Breast epithelium (tissue), 3 donors: ENCODE measurements at regions not wholly inside any gene's neighbourhood (a gene's known extent, or its start where the extent isn't known, plus 50 kb on each side); places are given as distances from the start of the nearest gene placed in this dataset.

Source experiments
- POLR2A ChIP-seq: fragments of 450-650 bp; IDR thresholded peaks from one replicate; pipeline ENCODE4 v1.6.1; 2016; ENCODE audit warnings: antibody characterized with exemption, mild to moderate bottlenecking, moderate library complexity
- POLR2AphosphoS5 ChIP-seq, 3 donors: sonication (generic); formaldehyde crosslinking; IDR thresholded peaks; one replicate each; pipeline ENCODE4 v1.6.1; 2017; ENCODE audit warnings: antibody characterized with exemption in 3 of 3

DNA sequence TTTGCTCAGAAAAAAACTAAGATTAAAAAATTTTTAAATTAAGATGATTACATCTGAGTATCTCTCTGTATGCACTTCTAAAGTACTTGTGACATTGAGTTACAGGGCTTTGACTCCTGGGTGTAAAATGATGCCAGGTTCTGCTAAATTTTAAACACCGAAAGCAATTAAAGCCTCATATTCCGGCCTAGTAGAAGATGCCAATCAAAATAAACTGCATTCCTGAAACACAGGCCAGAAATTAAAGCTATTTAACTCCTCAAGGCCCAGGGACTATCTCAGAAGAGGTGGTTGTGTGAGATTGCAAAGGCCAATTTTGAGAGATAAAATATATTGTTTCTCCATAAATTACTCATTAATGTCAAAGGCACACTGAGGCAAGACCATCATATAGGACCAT is 388.3 kb downstream of the KIF20B start:
- TF ChIP-seq POLR2A = no peak
- TF ChIP-seq POLR2AphosphoS5 (IDR thresholded peaks at IDR 0.05) = no peak
